ENCODE measurements at regions not wholly inside any gene's neighbourhood (a gene's known extent, or its start where the extent isn't known, plus 50 kb on each side); places are given as distances from the start of the nearest gene placed in this dataset.

- Histone ChIP-seq H3K4me1 (peaks cover 93% of the 10 kb centered on the region), H3K9me3 (no peaks in the 10 kb centered on the region), H3K4me2 (no peak overlapping the region), H3K27ac (no peak overlapping the region), H3K4me3 (no peak overlapping the region)
- ATAC-seq = no peak
- DNase-seq (ENCODE audit: low read depth in 1 of 2, low spot score in 1 of 2) = no peak
- TF ChIP-seq CHD4 (IDR thresholded peaks at IDR 0.05; ENCODE audit: borderline replicate concordance) (no peak), NFE2L2 (conservative IDR thresholded peaks at IDR 0.05; ENCODE audit: low read length) (no peak), TP53 (CRISPR knock-in tag; IDR thresholded peaks at IDR 0.05) (no peak), CEBPB (IDR thresholded peaks at IDR 0.05) (no peak), HOXA7 (CRISPR knock-in tag; IDR thresholded peaks at IDR 0.05) (no peak), TFCP2L1 (CRISPR knock-in tag; IDR thresholded peaks at IDR 0.05) (no peak), RCOR1 (IDR thresholded peaks at IDR 0.05; ENCODE audit: low read depth, low read length) (no peak), HOXB13 (CRISPR knock-in tag; IDR thresholded peaks at IDR 0.05; ENCODE audit: low read depth) (no peak), ZFP36 (IDR thresholded peaks at IDR 0.05; ENCODE audit: borderline replicate concordance, partially characterized antibody) (no peak), ZNF302 (CRISPR knock-in tag; IDR thresholded peaks at IDR 0.05) (no peak), EHMT2 (IDR thresholded peaks at IDR 0.05; ENCODE audit: low read depth) (no peak), RNF2 (IDR thresholded peaks at IDR 0.05; ENCODE audit: borderline replicate concordance, low read depth) (no peak), FOXS1 (CRISPR knock-in tag; IDR thresholded peaks at IDR 0.05) (no peak), HOXB5 (CRISPR knock-in tag; IDR thresholded peaks at IDR 0.05) (no peak)
- TF ChIP-seq, protein P1, sequence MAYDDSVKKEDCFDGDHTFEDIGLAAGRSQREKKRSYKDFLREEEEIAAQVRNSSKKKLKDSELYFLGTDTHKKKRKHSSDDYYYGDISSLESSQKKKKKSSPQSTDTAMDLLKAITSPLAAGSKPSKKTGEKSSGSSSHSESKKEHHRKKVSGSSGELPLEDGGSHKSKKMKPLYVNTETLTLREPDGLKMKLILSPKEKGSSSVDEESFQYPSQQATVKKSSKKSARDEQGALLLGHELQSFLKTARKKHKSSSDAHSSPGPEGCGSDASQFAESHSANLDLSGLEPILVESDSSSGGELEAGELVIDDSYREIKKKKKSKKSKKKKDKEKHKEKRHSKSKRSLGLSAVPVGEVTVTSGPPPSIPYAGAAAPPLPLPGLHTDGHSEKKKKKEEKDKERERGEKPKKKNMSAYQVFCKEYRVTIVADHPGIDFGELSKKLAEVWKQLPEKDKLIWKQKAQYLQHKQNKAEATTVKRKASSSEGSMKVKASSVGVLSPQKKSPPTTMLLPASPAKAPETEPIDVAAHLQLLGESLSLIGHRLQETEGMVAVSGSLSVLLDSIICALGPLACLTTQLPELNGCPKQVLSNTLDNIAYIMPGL (CRISPR knock-in tag; IDR thresholded peaks at IDR 0.05; ENCODE audit: borderline replicate concordance) = no peak
- ChIA-PET POLR2A (no interaction called here), CTCF (no interaction called here)
- FAIRE-seq = no peak
- WGBS (ENCODE audit: missing lambda C conversion rate) = 81% methylated on average over 3 of the region's 3 CpGs
These were observed 154.9 kb upstream of the BEND6 start for GRCh38 chr6:56799989-56800388.

- CTCF ChIA-PET = interaction anchor here (1.2 to 1.5 kb wide), 2 partner anchors 40 to 46 kb away, joined by 3 read pairs; no protein-coding TSS in a partner anchor
- ATAC-seq = no peak
- POLR2A ChIA-PET = no interaction called here
- Histone ChIP-seq H3K4me2 (peak overlapping the region; percentile 25; the same call in 1 of the 3 replicates), H3K27ac (no peak overlapping the region), H3K9me3 (no peaks in the 10 kb centered on the region), H3K4me1 (peaks cover 93% of the 10 kb centered on the region), H3K4me3 (no peak overlapping the region)
- no peak for DNase-seq (ENCODE audit: low read depth in 1 of 2, low spot score in 1 of 2)
- FAIRE-seq = no peak
- TF ChIP-seq MAZ (IDR thresholded peaks at IDR 0.05; ENCODE audit: borderline replicate concordance, low read depth, low read length) = no peak
- TF ChIP-seq KDM1A (IDR thresholded peaks at IDR 0.05; ENCODE audit: low read depth) = no peak
- TF ChIP-seq MAX (IDR thresholded peaks at IDR 0.05) = no peak
- no peak for TF ChIP-seq CBX8 (IDR thresholded peaks at IDR 0.05)
- no peak for TF ChIP-seq FOSL2 (IDR thresholded peaks at IDR 0.05)
- TF ChIP-seq FOSL2 (CRISPR knock-in tag; IDR thresholded peaks at IDR 0.05) = peak; percentile 58
- TF ChIP-seq MAFK (IDR thresholded peaks at IDR 0.05; ENCODE audit: partially characterized antibody) = no peak
- TF ChIP-seq CHD4 (IDR thresholded peaks at IDR 0.05; ENCODE audit: borderline replicate concordance) = no peak
- TF ChIP-seq HDAC2 (IDR thresholded peaks at IDR 0.05) = no peak
- TF ChIP-seq CEBPB (IDR thresholded peaks at IDR 0.05) = 0 out of 4 replicates have a peak, but pooled peaks of 1 of the 2 experiments have one; percentile 15
- TF ChIP-seq ESRRA (IDR thresholded peaks at IDR 0.05; ENCODE audit: borderline replicate concordance, low read length) = no peak
- 52% methylated on average over 2 of the region's 2 CpGs for WGBS (ENCODE audit: missing lambda C conversion rate)
These were observed 155.5 kb upstream of the DST start for GRCh38 chr6:56798163-56798562.

- ATAC-seq (peak; percentile 56 to 67; a peak in 5 of 6 replicates), DNase-seq (ENCODE audit: low read depth in 1 of 2, low spot score in 1 of 2) (peak; percentile 12 to 22), FAIRE-seq (no peak)
- 0% methylated on average over 1 of the region's 1 CpG for WGBS (ENCODE audit: missing lambda C conversion rate)
- Histone ChIP-seq H3K4me1 (peaks cover 75% of the 10 kb centered on the region), H3K4me2 (peak overlapping the region; percentile 90), H3K27ac (peak overlapping the region; percentile 59 to 80), H3K9me3 (no peaks in the 10 kb centered on the region), H3K4me3 (peak overlapping the region; percentile 20; the same call in 2 of the 3 replicates)
- ChIA-PET CTCF (no interaction called here), POLR2A (no interaction called here)
- TF ChIP-seq PBX3 (IDR thresholded peaks at IDR 0.05) (no peak), CEBPB (IDR thresholded peaks at IDR 0.05) (peak in 1 of 2 experiments; percentile 20; a peak in 1 of 4 replicates), FOSL2 (IDR thresholded peaks at IDR 0.05) (0 out of 2 replicates have a peak, but pooled peaks have one; percentile 20), FOSL2 (CRISPR knock-in tag; IDR thresholded peaks at IDR 0.05) (peak; percentile 79), GATA3 (IDR thresholded peaks at IDR 0.05; ENCODE audit: borderline replicate concordance) (peak; percentile 49; the same call in 1 of the 2 replicates), JUNB (IDR thresholded peaks at IDR 0.05) (peak; percentile 41; the same call in 1 of the 2 replicates)
These were observed 153.5 kb upstream of the DST start for GRCh38 chr6:56796196-56796532.
